Ishikawa (cell line): ENCODE measurements at regions not wholly inside any gene's neighbourhood (a gene's known extent, or its start where the extent isn't known, plus 50 kb on each side); places are given as distances from the start of the nearest gene placed in this dataset.

Experiments used
- CEBPB ChIP-seq: IDR thresholded peaks from 2 replicates; pipeline ENCODE4 v1.6.1; 2012
- CREB1 ChIP-seq: IDR thresholded peaks from 2 replicates; pipeline ENCODE4 v1.6.1; 2012; ENCODE audit warnings: low read depth
- EGR1 ChIP-seq: IDR thresholded peaks from 2 replicates; pipeline ENCODE4 v1.6.1; 2012
- EP300 ChIP-seq: IDR thresholded peaks from 2 replicates; pipeline ENCODE4 v1.6.1; 2012; ENCODE audit warnings: borderline replicate concordance
- FOXM1 ChIP-seq: IDR thresholded peaks from 2 replicates; pipeline ENCODE4 v1.6.1; 2012; ENCODE audit warnings: low read depth, borderline replicate concordance
- NFIC ChIP-seq: IDR thresholded peaks from 2 replicates; pipeline ENCODE4 v1.6.1; 2012
- RAD21 ChIP-seq: IDR thresholded peaks from 2 replicates; pipeline ENCODE4 v1.6.1; 2012; ENCODE audit warnings: low read depth
- TAF1 ChIP-seq: IDR thresholded peaks from 2 replicates; pipeline ENCODE4 v1.6.1; 2012; ENCODE audit warnings: low read depth, mild to moderate bottlenecking
- TCF12 ChIP-seq: IDR thresholded peaks from 2 replicates; pipeline ENCODE4 v1.6.1; 2012; ENCODE audit warnings: low read depth
- TEAD4 ChIP-seq: IDR thresholded peaks from 2 replicates; pipeline ENCODE4 v1.6.1; 2012
- YY1 ChIP-seq: IDR thresholded peaks from 2 replicates; pipeline ENCODE4 v1.6.1; 2012; ENCODE audit warnings: low read depth
- ZBTB7A ChIP-seq: IDR thresholded peaks from 2 replicates; pipeline ENCODE4 v1.6.1; 2012; ENCODE audit warnings: low read depth
- TF ChIP-seq, protein P1 (sequence below): IDR thresholded peaks from 2 replicates; pipeline ENCODE4 v1.6.1; 2012; ENCODE audit warnings: low read depth, mild to moderate bottlenecking
- TF ChIP-seq, protein P2 (sequence below): IDR thresholded peaks from 2 replicates; pipeline ENCODE4 v1.6.1; 2012
- TF ChIP-seq, protein P3 (sequence below): IDR thresholded peaks from 2 replicates; pipeline ENCODE4 v1.6.1; 2012

DNA sequence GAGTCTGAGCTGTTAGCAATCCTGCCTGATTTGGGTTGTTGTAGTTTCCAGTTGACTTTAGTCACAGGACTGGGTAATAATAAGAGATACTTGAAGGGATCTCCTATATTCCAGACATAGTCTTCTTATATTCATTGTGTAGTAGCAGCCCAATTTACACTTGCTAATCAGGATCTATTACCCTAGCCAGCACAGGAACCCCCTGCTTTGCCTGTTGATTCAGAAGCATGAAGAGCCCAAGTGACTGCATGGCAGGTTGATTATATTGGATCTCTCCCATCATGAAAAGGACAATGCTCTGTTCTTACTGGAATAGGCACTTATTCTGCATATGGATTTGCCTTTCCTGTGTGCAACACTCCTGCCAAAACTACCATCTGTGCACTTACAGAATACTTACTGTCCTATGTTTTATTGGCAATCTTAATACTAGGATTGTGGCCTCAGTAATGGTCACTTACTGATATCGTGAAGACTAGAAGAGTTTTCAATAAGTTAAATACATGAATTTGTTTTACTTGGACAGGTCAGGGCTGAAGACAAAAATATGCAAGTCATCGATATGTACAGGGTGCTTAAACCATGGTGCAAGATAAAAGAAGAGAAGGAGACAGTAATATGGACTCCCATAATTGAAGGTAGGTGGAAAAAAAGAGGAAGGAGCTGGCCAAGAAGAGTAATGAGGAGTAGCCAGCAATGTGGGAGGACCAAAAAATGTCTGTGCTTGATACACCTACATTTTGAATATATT, 304.1 kb downstream of the MCTP2 start:
- TF ChIP-seq RAD21 (no peak), TCF12 (no peak), EP300 (no peak), FOXM1 (no peak), NFIC (no peak), TEAD4 (no peak), TAF1 (no peak), EGR1 (no peak), CREB1 (no peak), YY1 (no peak), ZBTB7A (no peak)
- TF ChIP-seq, protein P1, sequence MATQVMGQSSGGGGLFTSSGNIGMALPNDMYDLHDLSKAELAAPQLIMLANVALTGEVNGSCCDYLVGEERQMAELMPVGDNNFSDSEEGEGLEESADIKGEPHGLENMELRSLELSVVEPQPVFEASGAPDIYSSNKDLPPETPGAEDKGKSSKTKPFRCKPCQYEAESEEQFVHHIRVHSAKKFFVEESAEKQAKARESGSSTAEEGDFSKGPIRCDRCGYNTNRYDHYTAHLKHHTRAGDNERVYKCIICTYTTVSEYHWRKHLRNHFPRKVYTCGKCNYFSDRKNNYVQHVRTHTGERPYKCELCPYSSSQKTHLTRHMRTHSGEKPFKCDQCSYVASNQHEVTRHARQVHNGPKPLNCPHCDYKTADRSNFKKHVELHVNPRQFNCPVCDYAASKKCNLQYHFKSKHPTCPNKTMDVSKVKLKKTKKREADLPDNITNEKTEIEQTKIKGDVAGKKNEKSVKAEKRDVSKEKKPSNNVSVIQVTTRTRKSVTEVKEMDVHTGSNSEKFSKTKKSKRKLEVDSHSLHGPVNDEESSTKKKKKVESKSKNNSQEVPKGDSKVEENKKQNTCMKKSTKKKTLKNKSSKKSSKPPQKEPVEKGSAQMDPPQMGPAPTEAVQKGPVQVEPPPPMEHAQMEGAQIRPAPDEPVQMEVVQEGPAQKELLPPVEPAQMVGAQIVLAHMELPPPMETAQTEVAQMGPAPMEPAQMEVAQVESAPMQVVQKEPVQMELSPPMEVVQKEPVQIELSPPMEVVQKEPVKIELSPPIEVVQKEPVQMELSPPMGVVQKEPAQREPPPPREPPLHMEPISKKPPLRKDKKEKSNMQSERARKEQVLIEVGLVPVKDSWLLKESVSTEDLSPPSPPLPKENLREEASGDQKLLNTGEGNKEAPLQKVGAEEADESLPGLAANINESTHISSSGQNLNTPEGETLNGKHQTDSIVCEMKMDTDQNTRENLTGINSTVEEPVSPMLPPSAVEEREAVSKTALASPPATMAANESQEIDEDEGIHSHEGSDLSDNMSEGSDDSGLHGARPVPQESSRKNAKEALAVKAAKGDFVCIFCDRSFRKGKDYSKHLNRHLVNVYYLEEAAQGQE: no peak
- TF ChIP-seq, protein P2, sequence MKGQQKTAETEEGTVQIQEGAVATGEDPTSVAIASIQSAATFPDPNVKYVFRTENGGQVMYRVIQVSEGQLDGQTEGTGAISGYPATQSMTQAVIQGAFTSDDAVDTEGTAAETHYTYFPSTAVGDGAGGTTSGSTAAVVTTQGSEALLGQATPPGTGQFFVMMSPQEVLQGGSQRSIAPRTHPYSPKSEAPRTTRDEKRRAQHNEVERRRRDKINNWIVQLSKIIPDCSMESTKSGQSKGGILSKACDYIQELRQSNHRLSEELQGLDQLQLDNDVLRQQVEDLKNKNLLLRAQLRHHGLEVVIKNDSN: no peak

DNA sequence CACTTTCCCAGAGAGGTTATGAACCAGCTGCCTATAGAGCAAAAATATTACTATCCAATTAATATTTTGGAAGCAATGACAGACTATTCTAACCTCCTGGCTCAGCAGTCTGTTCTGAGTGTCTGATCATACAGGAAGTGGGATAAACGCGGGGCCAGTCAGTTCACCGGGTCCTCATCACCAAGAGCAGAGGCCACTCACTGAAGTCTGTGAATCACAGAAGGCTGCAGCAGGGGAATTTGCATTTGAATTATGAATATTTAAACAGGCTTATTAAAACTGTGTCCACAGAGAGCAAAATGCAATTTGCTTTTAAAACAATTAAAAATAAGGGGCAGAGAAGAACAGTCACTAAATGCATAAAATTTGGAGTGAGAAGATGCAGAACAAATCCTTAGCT, 305.2 kb downstream of the MCTP2 start:
- TF ChIP-seq CREB1: no peak
- TF ChIP-seq, protein P3, sequence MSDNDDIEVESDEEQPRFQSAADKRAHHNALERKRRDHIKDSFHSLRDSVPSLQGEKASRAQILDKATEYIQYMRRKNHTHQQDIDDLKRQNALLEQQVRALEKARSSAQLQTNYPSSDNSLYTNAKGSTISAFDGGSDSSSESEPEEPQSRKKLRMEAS: no peak
- TF ChIP-seq, protein P1: no peak
- TF ChIP-seq TCF12: no peak
- no peak for TF ChIP-seq TAF1
- no peak for TF ChIP-seq RAD21
- TF ChIP-seq, protein P2: no peak
- TF ChIP-seq EP300: no peak
- no peak for TF ChIP-seq TEAD4
- no peak for TF ChIP-seq FOXM1
- no peak for TF ChIP-seq EGR1
- TF ChIP-seq YY1: no peak
- no peak for TF ChIP-seq ZBTB7A

DNA sequence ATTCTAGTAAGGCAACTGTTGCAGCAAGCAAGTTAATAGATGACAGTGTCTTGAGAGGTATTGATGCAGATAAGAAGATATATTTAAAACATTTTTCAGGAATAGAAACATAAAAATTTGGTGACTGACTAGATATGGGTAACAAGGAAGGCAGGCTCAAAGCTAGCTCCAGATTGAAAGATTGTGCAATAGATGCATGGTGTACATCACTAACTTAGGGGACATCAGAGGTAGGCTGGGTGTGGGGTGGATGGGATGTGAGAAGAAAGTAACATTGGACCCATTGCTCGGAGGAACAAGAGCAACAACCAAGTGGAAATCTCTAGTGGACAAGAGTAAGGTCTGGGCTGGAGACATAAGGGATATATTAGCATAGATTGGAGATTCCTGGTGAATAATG, 306.9 kb downstream of the MCTP2 start:
- TF ChIP-seq EP300: no peak
- no peak for TF ChIP-seq TCF12
- no peak for TF ChIP-seq FOXM1
- TF ChIP-seq, protein P3: no peak
- TF ChIP-seq, protein P2: no peak
- TF ChIP-seq, protein P1: no peak
- no peak for TF ChIP-seq NFIC
- no peak for TF ChIP-seq YY1
- no peak for TF ChIP-seq EGR1
- TF ChIP-seq CREB1: no peak
- no peak for TF ChIP-seq CEBPB
- TF ChIP-seq TAF1: no peak
- no peak for TF ChIP-seq RAD21
- TF ChIP-seq ZBTB7A: no peak
- TF ChIP-seq TEAD4: no peak

DNA sequence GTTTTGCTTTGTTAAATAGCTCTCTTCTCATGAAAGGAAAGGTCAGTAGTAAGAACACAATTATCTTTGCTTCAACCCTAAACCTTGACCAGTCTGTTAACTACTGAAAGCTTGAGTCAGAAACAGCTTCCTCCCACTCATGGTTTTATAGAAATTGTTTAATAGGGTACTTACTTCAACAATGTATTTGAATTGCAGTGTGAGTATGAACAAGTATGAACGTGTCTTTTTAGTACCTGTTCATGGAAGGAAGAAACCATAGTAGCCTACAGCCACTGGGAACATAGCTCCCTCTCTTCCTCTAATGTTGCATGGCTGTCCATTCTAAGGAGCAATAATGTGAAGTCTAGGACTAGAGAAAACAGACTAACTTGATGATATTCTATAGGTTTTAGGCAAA, 311.0 kb downstream of the MCTP2 start:
- TF ChIP-seq CREB1 (no peak), YY1 (no peak), TEAD4 (no peak), TCF12 (no peak), CEBPB (no peak), EP300 (no peak), ZBTB7A (no peak)
- TF ChIP-seq, protein P2: no peak
